ENCODE measurements at regions not wholly inside any gene's neighbourhood (a gene's known extent, or its start where the extent isn't known, plus 50 kb on each side); places are given as distances from the start of the nearest gene placed in this dataset.

DNA sequence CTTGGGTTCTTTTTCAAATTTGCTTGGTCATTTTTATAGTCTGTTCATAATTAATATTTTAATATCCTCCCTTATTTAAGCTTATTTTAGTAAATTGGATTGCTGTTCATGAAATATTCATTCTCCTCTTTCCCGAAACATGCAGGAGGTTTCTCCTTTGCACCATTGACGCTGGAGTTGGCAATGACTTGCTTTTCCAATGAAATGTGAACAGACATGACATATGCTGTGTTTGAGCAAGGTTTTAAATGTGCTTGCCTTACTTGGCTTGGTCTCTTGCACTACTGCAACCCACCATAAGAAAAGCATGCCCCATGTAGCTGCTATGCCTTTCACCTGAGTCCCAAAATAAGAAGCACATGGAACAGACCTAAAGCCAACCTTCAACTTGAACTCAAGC, 498.0 kb upstream of the NFIA start:
- TF ChIP-seq, protein P1, sequence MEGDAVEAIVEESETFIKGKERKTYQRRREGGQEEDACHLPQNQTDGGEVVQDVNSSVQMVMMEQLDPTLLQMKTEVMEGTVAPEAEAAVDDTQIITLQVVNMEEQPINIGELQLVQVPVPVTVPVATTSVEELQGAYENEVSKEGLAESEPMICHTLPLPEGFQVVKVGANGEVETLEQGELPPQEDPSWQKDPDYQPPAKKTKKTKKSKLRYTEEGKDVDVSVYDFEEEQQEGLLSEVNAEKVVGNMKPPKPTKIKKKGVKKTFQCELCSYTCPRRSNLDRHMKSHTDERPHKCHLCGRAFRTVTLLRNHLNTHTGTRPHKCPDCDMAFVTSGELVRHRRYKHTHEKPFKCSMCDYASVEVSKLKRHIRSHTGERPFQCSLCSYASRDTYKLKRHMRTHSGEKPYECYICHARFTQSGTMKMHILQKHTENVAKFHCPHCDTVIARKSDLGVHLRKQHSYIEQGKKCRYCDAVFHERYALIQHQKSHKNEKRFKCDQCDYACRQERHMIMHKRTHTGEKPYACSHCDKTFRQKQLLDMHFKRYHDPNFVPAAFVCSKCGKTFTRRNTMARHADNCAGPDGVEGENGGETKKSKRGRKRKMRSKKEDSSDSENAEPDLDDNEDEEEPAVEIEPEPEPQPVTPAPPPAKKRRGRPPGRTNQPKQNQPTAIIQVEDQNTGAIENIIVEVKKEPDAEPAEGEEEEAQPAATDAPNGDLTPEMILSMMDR (IDR thresholded peaks at IDR 0.05; ENCODE audit: low read depth, low read length, poor library complexity, severe bottlenecking): no peak
- TF ChIP-seq EZH2phosphoT487 (IDR thresholded peaks at IDR 0.05; ENCODE audit: borderline replicate concordance, low read length): no peak

All from DOHH2 (cell line).